Parathyroid adenoma (tissue), 2 donors: ENCODE measurements at regions not wholly inside any gene's neighbourhood (a gene's known extent, or its start where the extent isn't known, plus 50 kb on each side); places are given as distances from the start of the nearest gene placed in this dataset.

Experiments used
- H2AFZ ChIP-seq: fragments of 300-600 bp; sonication (generic); one replicate; pipeline ENCODE4 v1.7.0; 2017; ENCODE audit warnings: antibody characterized with exemption, mild to moderate bottlenecking
- H3K27ac ChIP-seq: fragments of 300-600 bp; sonication (generic); one replicate; pipeline ENCODE4 v1.7.0; 2017
- H3K27me3 ChIP-seq: fragments of 300-600 bp; sonication (generic); one replicate; pipeline ENCODE4 v1.7.0; 2017; ENCODE audit warnings: low read length; ENCODE audit not compliant: control insufficient read depth, insufficient read depth
- H3K36me3 ChIP-seq: fragments of 300-600 bp; sonication (generic); one replicate; pipeline ENCODE4 v1.7.0; 2017; ENCODE audit warnings: low read length; ENCODE audit not compliant: control insufficient read depth, insufficient read depth
- H3K4me1 ChIP-seq: fragments of 300-600 bp; sonication (generic); one replicate; pipeline ENCODE4 v1.7.0; 2017; ENCODE audit warnings: control low read depth
- H3K4me2 ChIP-seq: fragments of 300-600 bp; sonication (generic); one replicate; pipeline ENCODE4 v1.7.0; 2017; ENCODE audit warnings: low read length
- H3K4me3 ChIP-seq: fragments of 300-600 bp; sonication (generic); one replicate; pipeline ENCODE4 v1.7.0; 2017; ENCODE audit warnings: low read depth, low read length
- H3K79me2 ChIP-seq: fragments of 300-600 bp; sonication (generic); one replicate; pipeline ENCODE4 v1.7.0; 2017; ENCODE audit warnings: control low read depth
- H3K9ac ChIP-seq: fragments of 300-600 bp; sonication (generic); one replicate; pipeline ENCODE4 v1.7.0; 2017; ENCODE audit warnings: mild to moderate bottlenecking
- H3K9me3 ChIP-seq: fragments of 300-600 bp; sonication (generic); one replicate; pipeline ENCODE4 v1.7.0; 2017; ENCODE audit warnings: low read length; ENCODE audit not compliant: control insufficient read depth
- TF ChIP-seq, protein P1 (sequence below): fragments of 300-600 bp; sonication (generic); IDR thresholded peaks from one replicate; pipeline ENCODE4 v1.7.0; 2017; ENCODE audit warnings: antibody characterized with exemption, mild to moderate bottlenecking
- donor health status: primary hyperparathyroidism.

DNA sequence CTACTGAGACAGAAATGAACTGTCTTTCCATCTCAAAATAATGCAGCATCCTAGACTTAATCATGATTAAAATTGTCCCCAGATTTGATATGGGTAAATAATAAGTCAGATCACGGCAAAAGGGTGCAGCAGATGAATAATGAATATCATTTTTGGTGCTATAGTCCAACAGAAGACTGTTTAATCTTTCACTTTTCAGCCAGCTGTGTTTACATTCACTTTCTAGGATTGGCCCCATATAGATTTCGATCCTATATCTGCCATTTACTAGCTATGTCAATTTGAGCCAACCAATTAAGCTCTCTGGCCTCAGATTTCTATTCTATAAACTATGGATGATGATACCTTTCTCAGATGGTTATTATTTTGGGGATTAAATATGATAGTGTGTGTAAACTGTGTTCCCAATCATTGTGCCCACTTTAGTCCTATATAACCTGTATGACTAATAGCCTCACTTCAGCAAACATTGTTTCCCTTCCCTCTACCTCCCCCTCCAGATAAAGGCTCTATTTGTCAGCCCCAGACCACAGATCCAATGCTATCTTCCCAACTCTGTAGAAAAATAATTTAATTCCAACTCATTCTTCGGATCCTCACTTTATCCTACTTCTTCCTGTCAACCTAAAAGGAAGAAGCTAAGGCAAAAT lies 53.6 kb upstream of the NT5E start:
- TF ChIP-seq, protein P1, sequence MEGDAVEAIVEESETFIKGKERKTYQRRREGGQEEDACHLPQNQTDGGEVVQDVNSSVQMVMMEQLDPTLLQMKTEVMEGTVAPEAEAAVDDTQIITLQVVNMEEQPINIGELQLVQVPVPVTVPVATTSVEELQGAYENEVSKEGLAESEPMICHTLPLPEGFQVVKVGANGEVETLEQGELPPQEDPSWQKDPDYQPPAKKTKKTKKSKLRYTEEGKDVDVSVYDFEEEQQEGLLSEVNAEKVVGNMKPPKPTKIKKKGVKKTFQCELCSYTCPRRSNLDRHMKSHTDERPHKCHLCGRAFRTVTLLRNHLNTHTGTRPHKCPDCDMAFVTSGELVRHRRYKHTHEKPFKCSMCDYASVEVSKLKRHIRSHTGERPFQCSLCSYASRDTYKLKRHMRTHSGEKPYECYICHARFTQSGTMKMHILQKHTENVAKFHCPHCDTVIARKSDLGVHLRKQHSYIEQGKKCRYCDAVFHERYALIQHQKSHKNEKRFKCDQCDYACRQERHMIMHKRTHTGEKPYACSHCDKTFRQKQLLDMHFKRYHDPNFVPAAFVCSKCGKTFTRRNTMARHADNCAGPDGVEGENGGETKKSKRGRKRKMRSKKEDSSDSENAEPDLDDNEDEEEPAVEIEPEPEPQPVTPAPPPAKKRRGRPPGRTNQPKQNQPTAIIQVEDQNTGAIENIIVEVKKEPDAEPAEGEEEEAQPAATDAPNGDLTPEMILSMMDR: no peak
- H2AFZ ChIP-seq: no peak overlapping the region
- no peaks in the 10 kb centered on the region for H3K79me2 ChIP-seq
- H3K36me3 ChIP-seq: no peaks in the 10 kb centered on the region
- no peak overlapping the region for H3K4me2 ChIP-seq
- H3K9me3 ChIP-seq: no peaks in the 10 kb centered on the region
- H3K4me3 ChIP-seq: no peak overlapping the region
- no peak overlapping the region for H3K9ac ChIP-seq
- H3K27me3 ChIP-seq: no peaks in the 10 kb centered on the region
- H3K4me1 ChIP-seq: no peaks in the 10 kb centered on the region
- no peak overlapping the region for H3K27ac ChIP-seq

DNA sequence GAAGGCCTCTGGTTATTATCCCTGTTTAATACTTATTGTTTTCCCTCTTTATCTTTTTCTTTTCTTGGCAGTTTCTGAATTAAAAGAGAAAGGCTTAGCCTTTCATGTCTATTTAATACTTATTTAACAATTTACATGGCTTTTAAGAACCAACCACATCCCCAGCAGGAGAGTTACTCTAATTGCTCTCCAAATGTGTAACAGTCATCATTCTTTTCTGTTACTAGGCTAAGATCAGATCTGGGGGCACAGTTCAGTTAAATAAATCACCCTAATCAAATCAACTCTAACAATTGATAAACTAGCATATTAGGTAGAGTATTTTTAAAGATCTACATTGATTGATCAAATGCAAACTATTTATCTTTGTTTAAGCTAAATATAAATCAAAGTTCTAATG lies 54.1 kb upstream of the NT5E start:
- H3K4me1 ChIP-seq: no peaks in the 10 kb centered on the region
- no peaks in the 10 kb centered on the region for H3K36me3 ChIP-seq
- H2AFZ ChIP-seq: no peak overlapping the region
- TF ChIP-seq, protein P1: no peak
- no peak overlapping the region for H3K4me3 ChIP-seq
- no peaks in the 10 kb centered on the region for H3K27me3 ChIP-seq
- no peak overlapping the region for H3K27ac ChIP-seq
- H3K9ac ChIP-seq: no peak overlapping the region
- H3K79me2 ChIP-seq: no peaks in the 10 kb centered on the region
- H3K9me3 ChIP-seq: no peaks in the 10 kb centered on the region
- no peak overlapping the region for H3K4me2 ChIP-seq

DNA sequence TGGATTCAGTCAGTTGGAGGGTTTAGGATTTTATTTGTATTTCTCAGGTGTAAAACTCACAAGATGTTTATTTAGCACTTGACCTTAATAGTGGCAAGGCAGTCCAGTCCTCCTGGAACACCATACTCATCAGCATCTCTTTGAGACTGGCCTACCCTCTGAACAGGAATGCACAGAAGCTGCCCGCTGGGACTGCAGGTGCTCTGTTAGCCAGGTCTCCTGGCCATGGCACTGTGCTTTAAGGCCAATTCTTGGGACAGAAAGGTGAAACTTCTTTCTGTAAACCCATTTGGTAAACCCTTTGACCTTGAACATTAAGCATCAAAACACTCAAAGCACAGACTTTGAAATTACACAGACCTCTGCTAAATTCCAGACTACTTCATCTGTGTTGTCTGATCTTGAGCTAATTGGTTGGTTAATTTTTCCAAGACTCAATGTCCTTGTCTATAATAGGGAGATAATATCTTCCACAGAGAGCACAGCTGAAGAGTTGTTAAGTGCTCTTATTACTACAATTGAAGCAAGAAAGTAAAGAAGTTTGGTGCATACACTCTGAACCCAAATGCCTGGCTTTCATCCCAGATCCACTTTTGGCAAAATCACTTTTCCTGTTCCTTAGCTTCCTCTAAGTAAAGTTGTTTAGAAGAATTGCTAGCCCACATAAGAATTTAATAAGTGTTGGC lies 54.9 kb upstream of the NT5E start:
- H3K4me2 ChIP-seq: no peak overlapping the region
- H3K79me2 ChIP-seq: no peaks in the 10 kb centered on the region
- TF ChIP-seq, protein P1: no peak
- H3K4me1 ChIP-seq: no peaks in the 10 kb centered on the region
- H3K27me3 ChIP-seq: no peaks in the 10 kb centered on the region
- H3K4me3 ChIP-seq: no peak overlapping the region
- no peak overlapping the region for H3K9ac ChIP-seq
- H3K36me3 ChIP-seq: no peaks in the 10 kb centered on the region
- H3K27ac ChIP-seq: no peak overlapping the region
- no peak overlapping the region for H2AFZ ChIP-seq
- H3K9me3 ChIP-seq: no peaks in the 10 kb centered on the region

DNA sequence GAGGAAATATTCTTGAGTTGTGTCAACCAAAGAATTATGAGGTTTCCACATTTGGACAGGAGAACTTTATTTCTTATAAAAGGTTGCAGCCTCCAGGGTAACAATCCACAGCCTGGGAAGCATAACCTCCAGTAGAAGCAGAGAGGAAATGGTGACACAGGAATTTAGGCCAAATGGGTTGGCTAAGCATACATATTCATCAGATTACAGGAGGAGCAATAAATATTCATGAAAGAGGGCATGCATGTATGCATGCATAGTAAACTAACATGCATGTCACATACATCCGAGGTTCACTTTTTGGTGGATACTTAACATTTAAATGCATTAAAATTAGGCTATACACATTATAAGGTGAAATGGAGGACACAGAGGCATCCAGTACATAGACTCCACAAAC lies 55.7 kb upstream of the NT5E start:
- TF ChIP-seq, protein P1: no peak
- H3K9ac ChIP-seq: no peak overlapping the region
- no peaks in the 10 kb centered on the region for H3K36me3 ChIP-seq
- H3K9me3 ChIP-seq: no peaks in the 10 kb centered on the region
- no peaks in the 10 kb centered on the region for H3K27me3 ChIP-seq
- H3K4me1 ChIP-seq: no peaks in the 10 kb centered on the region
- H2AFZ ChIP-seq: no peak overlapping the region
- H3K27ac ChIP-seq: no peak overlapping the region
- H3K4me2 ChIP-seq: no peak overlapping the region
- H3K79me2 ChIP-seq: no peaks in the 10 kb centered on the region
- no peak overlapping the region for H3K4me3 ChIP-seq

DNA sequence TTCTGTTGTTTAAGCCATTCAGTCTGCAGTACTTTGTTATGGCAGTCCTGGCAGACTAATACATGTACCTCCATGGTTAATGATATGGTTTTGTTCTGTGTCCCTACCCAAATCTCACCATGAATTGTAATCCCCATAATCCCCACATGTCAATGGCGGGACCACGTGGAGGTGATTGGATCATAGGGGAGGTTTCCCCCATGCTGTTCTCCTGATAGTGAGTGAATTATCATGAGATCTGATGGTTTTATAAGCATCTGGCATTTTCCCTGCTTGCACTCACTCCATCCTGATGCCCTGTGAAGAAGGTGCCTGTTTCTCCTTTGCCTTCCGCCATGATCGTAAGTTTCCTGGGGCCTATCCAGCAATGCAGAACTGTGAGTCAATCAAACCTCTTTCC lies 57.5 kb upstream of the NT5E start:
- no peak overlapping the region for H3K9ac ChIP-seq
- H3K4me3 ChIP-seq: no peak overlapping the region
- no peaks in the 10 kb centered on the region for H3K9me3 ChIP-seq
- TF ChIP-seq, protein P1: no peak
- no peaks in the 10 kb centered on the region for H3K4me1 ChIP-seq
- no peaks in the 10 kb centered on the region for H3K36me3 ChIP-seq
- H3K27ac ChIP-seq: no peak overlapping the region
- H2AFZ ChIP-seq: no peak overlapping the region
- H3K4me2 ChIP-seq: no peak overlapping the region
- H3K27me3 ChIP-seq: no peaks in the 10 kb centered on the region
- H3K79me2 ChIP-seq: no peaks in the 10 kb centered on the region
